Kidney capillary endothelial cell (primary cell): ENCODE measurements at regions not wholly inside any gene's neighbourhood (a gene's known extent, or its start where the extent isn't known, plus 50 kb on each side); places are given as distances from the start of the nearest gene placed in this dataset.
A peak's percentile ranks its signal among the peaks of the same experiment; 100 is the strongest.

Source experiments
- DNase-seq: peaks from one replicate; pipeline ENCODE4 v3.0.0-alpha.2; 2018; ENCODE audit warnings: low spot score

DNA sequence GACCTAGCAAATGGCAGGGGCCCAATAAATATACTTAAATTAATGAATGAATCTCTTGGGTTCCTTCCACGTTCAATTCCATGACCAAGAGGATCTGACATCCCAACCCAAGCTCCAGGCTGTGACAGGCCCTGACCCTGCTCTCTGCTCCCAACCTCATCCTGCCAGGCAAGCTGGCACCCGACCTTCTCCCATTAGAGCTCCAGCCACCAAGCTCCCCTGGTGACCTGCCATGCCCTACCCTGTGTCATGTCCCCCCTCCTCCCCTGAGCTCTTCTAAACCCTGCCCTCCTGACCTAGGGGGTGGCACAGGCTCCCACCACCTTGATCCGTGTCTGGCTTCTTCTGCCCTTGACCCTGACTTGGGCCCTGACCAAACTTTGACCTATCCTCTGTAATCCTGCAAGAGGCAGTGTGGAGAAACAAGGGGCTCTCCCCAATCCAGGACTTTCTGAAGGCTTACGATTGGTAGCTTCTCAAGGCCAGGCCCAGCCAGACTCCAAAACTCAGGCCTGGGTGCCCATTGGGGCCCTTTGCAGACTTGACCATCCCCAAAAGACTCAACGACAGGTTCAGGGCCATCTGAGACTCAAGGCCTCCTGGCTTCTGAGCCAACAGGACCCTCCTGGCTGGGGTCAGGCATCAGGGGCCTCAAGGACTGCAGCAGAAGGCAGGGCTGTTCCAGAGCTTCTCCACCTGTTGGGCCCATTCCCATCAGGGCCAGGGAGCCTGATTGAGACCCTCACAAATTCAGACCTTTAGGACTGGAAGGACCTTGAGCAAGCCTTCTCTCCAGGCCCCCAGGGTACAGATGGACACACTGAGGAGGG lies 249.0 kb downstream of the PTPRU start:
- no peak for DNase-seq

DNA sequence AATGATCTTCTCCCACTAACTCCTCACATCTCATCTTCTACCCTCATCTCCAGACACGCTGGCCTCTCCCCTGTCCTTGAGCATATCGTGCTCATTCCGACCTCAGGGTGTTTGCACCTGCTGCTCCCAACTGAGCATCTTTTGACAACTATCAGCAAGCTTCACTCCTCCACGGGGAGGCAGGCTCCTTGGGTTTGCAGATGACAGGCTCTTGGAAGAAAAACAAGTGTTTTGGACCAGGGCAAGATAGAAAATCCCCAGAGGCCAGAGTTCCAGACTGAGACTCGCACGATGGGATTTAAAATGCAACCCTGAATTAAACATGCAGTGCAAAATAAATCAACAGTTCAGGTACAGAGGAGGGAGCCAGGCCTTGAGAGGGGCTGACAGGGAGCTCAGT lies 246.7 kb downstream of the PTPRU start:
- DNase-seq = no peak

DNA sequence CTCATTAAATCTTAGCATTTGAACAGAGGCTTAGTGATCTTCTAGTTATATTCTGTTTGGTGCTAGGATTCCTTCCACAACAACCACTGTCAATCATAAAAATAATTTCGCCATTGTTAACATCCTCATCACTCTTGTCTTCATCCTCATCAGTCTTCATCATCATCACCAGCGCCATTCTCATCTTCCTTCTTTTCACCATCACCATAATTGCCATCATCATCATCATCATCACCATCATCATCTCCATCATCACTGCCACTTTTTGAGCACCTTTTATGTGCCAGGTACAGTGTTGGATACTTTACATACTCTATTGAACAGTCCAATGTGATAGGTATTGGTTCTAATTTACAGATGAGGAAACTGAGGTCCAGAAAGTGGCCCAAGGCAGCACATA lies 245.7 kb downstream of the PTPRU start:
- DNase-seq = no peak

DNA sequence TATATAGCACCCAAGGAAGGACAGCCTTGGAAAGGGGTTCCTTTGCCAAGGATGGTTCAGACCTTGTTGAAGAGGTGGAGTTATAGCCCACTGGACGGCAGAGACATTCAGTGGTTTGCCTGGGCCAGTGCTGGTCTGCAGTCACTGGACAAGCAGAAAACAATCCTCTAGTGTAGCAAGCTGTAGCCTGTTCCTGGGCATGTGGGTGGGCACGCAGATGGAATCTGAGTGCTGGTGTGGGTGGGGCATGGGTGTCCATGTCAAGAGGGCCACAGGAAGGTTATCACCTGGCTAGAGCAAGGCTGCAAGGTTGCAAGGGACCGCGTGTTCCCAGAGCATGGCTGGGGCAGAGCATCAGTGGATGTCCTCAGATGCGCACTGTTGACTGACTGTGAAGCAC lies 244.7 kb downstream of the PTPRU start:
- DNase-seq = no peak

DNA sequence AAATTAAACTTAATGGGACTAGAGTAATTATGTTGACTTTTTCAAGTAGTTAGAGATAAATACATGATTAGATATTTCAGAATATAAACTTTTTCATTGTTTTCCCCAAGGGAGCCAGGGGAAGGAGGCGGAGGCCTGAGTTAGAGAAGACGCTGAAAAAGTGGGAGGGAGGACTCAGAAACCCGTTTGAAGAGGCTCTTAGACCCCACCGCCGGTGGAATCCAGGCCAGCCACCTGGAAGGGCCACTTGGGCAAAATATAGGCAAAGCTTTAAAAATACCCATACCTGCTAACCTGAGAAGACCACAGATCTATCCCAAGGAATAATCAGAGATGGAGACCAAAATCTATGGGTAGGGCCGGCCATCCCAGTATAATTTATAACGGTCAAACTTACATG lies 242.6 kb downstream of the PTPRU start:
- no peak for DNase-seq

DNA sequence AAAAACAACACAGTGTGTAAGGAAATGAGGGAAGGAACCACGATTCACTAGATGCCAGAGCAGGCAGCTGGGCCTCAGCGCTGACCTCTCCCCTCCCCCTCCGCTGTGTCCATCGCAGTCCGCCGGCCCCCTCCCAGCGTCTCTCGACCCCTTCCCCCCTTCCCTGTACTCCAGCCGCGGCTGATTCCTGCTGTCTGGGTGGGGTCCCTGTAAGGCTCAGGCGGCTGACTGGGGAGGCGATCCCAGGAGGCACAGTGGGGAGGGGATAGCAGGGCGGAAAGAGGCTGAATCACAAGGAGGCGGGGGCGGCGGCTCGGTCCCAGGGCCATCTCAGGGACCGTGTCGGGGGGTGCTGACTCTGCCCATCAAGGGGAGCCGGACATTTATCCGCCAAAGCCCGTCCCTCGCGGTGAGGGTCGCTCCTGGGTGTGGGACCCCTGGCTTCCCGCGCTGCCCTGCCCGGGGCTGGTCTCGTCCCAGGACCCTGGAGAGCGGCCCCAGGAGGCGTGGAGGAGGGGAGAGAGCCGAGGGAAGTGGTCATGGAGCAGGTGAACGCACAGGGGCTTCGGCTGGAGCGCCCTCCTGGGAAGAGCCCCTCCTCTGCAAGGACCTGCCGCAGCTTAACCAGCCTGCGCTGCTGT lies 241.9 kb downstream of the PTPRU start:
- DNase-seq = no peak

DNA sequence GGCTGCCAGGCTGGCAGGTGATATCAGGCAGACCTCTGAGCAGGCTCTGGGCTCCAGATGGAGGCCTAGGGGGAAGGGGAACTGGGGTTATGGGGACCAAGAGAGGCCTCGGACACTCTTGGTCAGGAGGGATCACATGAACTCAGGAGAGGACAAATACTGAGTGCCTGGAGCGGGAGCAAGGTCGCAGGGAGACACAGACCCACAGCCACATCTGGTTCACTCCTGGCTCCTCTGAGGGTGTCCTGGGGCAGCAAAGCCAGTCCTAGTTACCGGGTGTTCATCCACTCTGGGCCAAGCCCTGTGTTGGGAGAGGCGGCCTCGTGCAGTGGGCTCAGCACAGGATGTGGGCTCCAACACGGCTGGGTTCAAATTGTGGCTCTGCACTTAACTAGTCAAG lies 239.0 kb downstream of the PTPRU start:
- no peak for DNase-seq

DNA sequence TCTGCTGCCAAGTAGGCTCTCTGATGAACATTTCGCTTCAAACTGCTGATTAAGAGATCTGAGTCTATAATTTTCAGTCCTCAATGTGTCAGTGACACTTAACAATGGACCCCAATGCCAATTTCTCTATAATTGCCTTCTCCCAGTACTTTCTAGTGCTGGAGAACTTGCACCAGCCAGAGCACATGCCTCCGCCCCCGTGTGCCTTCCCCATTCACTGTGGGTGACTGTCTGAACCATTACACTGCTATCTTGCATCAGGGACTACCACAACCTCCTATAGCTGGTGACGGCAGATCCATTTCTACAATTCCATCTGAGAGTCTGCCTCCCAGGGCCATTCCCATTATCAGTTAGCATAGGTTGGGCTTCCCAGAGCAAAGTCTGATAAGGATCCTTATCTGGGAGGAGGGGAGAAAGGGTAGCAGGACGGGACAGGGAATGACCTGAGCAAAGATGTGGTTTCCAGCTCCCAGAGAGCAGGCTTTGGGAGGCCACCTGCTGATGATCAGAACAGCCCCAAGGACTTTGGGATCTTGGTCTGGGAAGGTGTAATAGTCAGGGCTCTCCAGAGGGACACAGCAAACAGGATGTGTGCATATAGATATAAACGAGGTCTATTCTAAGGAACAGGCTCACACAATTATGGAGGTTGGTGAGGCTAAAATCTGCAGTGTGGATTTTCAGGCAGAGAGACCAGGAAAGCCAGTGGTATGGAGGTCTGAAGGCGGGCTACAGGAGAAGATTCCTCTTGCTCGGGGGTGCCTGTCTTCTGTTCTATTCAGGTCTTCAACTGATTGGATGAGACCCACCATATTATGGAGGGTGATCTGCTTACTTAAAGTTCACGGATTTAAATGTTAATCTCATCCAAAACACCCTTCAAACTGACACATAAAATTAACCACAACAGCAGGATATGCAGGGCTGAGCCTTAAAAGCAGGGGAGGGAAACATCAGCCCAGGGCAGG lies 238.2 kb downstream of the PTPRU start:
- DNase-seq = no peak

DNA sequence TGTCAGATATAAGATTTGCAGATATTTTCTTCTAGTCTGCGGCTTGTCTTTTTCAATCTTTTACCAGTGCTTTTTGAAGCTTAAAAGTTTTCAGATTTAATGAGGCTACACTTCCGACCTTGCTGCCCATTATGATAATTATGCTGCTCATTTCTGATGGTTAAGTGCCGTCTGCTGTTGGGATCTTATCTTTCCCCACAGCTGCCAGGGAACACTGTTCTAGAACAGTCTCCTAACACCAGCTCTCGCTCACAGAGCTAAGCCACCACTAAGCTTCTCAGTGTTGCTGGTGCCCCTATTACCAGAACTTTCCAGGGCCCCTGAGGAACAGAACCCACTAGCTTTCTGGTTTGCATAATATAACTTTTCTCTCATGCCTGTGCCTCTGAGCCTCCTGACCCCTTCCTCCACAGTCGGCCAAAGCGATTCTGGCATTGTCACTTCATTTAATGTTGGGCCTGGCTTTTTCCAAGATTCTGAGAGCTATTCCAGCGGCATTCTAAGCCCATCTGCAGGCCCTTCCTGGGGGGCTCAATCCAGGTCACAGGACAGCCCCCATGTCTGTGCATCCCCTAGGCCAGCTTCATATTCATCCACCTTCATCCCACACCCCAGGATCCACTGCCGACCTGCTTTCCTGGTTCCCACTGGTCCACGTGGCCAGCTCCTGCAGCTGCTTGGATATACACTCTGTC lies 237.0 kb downstream of the PTPRU start:
- no peak for DNase-seq

DNA sequence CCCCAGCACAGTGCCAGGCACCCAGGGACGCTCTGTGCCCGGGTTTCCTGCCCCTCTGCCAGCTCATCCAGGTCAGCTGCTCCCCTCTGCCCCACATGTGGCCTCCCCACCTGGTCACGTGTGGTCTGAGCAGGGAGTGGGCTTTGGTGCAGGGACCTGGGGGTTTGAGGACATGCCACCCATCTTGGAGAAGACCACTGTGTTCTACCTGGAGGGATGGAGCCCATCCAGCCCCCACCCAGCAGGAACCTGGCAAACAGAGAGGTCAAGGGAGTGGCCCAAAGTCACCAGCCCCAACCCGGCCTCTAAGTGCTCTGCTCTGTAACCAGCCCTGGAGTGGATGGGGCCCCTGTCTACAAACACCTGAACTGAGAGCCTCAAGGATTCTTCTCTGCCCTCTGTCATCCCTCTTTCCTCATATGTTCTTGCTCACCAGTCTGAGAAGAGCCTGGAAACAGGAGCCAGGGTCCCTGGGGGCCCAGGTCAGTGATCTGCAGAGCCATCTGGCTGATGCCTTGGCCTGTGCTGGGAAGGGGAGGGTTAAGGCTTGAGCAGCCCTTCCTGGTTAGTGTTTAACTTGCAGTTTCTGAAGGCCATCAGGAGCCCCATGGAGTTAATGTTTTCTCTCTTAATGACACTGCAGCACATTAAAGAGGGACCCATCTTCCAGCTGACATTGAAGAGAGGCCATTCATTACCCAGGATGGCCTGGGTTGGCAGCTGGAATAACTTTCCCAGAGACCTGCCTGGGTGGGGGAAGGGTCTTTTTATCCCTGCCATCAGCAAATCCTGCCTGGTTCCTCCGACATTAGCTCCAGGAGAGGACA lies 235.4 kb downstream of the PTPRU start:
- no peak for DNase-seq

DNA sequence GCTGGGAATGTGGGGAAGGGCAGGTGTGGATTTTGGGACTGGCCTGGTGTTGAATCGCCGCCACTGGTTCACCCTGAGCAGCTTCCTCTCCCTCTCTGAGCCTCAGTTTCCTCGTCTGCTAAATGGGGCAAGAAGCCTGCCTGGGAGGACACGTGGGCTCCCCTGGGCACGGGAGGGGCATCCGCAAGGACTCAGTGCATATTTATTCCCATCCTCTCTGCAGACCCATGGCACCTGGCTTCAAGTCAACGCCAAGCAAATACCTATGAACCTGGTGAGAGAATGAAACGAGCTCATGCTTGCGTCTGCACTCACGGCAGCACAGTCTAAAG lies 234.4 kb downstream of the PTPRU start:
- no peak for DNase-seq

DNA sequence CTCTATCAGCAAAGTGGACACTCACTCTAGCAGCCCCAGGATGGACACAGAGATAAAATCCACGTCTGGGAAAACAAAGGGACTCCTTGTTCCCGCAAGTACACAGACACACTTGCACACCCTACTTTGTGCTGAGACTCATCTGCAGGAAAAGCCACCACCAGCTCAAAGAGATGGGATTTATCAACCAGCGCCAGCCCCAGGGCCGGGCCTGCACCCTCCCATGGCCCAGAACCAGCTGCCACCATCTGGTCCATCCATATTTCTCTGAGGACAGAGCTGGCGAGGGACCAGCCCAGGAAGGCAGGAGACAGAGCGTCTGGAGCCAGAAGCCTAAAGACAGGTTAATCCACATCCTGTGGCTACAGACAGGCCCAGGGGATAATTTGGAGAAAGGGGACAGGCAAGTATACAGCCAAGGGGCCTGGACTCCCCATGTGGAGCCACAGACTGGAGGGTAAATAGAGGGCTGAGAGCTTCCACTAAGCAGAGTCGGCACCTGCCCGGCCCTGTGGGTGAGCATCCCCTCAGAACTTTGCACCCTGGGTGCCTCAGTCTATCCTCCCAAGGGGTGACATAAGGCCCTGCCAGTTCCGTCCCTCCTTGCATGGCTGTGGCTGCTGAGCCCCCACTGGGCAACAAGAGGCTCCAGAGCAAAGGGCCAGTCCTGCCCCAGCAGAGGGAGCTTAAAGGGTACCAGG lies 233.9 kb downstream of the PTPRU start:
- no peak for DNase-seq

DNA sequence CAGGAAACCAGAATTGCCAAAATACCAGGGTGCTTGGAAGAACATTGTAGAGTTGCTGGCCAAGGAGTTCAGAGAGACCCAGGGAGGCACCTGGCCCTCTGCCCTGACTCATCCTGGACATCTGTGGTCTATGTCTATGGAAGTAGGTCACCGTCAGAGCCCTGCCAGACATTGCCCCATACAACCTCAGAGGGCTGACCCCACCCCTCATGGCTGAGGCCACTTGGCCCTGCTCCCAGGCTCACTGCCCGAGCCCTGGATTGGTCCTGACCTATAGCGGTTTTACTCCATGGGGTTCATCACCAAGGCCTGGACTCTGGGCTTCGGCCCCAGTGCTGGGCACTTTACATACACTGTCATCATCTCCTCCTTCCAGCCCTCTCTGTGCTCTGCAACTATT lies 233.1 kb downstream of the PTPRU start:
- no peak for DNase-seq

DNA sequence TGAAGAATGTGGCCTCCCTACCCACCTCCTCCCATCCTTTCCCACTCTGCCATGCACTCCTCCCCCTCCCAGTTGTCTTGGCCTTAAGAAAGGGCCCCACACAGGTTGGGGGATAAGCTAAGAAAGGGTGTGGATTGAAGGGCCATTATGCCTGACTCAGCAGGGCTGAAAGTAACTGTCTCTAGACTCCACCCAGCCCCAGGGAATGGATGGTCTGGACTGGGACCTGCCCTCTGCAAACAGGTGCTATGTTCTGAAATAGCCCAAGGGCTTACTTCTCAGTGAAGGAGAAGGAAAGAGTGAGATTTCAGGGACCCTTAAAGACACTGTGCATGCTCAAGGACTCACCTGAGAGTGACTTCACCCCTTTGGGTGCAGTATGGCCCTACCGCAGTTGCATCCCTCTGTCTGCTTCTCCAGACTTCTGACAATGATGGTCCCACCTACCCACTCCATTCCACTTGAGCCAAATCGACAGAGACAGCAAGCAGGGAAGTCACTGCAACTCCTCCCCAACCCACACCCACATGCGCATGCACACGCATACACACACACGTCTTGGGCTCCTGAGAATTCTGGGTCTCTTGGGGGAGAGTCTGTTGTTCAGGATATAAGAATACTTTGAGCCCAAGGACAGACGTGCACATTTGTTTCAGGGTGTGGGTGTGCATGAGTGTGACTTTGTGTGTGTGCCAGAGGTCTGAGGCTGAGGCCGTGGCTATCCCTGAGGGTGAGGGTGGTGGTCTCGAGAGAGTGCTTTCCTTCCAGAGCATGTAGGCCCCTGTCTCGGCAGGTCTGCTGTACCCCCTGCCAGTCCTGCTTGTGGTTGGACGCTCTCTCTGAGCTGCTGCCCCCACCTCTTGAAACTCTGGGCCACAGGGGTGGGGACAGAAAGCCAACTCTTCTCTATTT lies 231.9 kb downstream of the PTPRU start:
- DNase-seq = no peak

DNA sequence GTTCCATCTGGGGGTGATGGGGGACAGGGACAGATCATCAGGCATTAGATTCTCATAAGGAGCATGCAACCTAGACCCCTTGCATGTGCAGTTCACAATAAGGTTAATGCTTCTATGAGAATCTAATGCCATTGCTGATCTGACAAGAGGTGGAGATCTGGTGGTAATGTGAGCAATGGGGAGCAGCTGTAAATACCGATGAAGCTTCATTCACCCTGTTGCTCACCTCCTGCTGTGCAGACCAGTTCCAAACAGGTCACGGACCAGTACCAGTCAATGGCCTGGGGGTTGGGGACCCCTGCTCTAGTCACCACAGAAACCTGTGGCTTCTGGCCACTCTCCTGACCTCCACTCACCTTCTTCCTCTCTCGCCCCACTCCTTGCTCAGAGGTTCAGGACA lies 229.9 kb downstream of the PTPRU start:
- no peak for DNase-seq

DNA sequence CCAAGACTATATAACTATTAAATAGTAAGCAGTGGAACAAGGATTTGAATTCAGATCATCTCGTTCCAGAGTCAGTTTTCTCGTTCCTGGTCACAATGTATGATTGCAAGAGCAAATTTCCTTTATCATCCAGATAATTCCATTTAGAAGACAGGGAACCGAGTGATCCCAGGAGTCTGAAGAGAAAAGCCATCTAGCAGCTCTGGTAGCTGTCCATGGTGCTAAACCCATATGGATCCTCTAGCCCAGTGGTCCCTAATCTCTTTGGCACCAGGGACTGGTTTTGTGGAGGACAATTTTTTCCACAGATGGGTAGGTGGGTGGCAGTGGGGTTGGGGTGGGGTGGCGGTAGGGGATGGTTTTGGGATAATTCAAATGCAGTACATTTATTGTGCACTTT lies 229.4 kb downstream of the PTPRU start:
- DNase-seq = peak; percentile 10

DNA sequence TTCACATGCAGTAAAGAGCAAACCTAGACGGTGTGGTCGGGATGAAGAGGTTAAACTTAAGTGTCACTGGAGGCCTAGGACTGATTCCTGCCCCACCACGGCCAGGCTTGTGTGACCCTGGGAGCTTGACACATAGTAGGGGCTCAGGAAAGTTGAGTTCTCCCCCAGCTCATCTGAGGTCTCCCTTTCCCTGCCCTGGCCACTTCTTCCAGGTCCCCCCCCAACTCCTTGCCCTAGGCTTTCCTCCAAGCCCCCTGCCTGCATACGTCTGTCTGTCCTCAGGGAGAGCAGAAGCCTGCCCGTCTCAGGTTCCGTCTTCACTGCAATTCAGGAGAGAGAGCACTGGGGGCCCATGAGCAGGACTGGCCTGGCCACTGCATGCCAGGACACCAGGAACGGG lies 225.8 kb downstream of the PTPRU start:
- no peak for DNase-seq

DNA sequence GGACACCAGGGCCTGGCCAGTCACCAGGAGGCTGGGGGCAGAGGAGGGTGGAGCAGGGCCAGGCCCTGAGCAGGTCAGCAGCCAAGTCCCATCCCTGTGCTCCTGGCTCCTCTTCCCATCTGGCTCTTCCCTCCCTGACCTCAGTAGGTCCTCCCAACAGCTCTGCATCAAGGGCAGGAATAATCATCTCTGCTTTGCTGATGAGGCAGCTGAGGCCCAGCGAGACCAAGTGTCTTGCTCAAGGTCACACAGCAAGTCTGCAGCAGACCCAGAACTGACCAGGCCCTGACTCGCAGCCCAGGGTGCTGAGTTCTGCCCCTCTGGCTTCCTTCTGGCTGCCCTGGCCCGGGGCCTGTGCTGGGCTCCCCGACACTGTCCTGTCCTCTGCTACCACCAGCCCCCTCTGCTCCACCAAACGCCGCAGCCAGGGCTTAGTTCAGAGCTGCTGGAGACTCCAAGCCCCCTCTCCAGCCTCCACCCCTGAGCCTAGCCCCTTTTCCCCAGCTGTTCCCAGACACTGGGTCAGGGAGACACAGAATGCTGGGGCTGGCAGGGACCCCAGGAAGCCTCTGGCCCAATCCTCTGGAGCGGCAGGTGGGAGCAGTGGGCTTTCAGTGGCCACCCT lies 224.9 kb downstream of the PTPRU start:
- no peak for DNase-seq

DNA sequence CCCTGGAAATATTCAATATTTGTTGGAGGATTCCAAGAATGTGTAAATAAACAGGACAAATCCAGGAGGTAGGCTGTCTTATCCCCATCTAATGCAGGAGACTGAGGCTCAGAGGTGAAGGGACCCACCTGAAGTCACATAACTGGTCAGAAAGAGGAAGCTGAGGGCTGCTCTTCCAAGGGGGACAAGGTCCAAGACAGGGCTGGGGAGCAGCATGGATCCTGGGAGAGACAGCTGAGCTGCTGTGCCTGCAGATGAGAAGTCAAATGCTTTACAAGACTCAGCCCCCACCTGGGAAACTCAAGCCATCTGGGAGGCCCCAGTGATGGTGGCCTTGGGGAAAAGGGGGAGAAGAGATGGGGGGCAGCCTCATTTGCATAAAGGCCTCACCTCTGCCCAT lies 224.4 kb downstream of the PTPRU start:
- DNase-seq = no peak
